Colon (tissue), 2 donors: ENCODE measurements at regions not wholly inside any gene's neighbourhood (a gene's known extent, or its start where the extent isn't known, plus 50 kb on each side); places are given as distances from the start of the nearest gene placed in this dataset.

Experiments used
- FAIRE-seq: peaks from 2 replicates; lab custom pipeline; 2012; peaks lifted over from hg19 to GRCh38; lab: Jason Lieb, UNC
- donor health status: control.
- donor health status: control.

DNA sequence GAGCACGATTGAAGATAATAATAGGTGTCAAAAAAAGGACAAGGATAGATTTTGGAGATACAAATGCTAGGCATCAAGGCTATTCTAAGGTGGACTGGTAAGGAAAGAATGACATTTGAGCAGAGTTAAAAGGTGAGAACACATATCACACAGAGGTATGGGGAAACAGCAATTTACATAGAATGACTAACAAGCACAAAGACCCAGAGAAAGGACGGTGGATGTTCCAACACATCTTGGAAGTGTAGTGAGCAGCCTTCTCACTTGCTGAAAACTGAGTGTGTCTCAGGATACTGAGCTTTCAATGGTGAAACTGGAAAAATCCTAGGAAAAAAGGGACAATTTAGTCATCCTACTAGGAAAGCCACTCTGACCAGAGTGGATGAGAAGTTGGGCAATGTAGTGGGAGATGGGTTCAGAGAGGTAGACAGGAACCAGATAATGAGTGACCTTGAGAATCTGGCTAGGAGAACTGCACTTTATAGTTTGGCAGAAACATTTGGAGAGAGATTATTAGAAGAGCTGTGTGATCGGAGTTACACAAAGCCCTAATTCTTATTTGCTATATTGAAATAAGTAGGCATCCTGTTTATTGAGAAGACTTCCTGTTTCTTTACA is 706.0 kb downstream of the KCNA4 start:
- FAIRE-seq, result no peak

DNA sequence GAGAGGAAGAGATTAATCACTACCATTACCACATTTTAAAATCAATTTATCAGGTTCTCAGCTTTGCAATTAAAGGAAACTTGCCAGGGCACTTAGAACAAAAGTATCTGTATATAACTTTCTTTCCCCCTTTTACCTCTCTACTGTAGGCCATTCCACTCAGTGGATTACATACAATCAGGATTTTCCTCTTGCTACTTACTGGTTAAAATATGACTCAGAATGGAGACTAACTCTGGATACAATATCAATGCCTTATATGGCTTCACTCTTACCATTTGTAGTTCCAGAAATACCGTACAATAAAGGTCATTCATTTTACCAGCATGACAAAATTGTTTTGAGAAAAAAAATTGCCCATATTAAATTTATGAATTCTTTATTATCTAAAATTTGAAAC is 706.8 kb downstream of the KCNA4 start:
- no peak for FAIRE-seq

DNA sequence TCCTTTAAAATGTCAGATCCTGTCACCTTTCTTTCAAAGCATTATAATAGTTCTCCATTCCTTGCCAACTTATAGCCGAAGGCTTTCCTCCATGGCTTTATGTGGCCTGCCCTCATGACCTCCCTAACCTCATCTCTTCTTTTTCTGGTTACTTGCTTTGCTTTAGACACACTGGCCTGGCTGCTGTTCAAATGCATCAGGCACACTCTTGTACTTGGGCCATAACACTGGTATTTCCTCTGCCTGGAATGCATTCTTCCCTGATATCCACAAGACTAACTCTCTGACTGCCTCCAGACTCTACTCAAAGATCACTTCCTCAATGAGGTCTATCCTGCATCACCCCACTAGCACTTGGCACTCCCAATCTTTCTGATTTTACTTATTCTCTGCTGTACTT is 710.3 kb downstream of the KCNA4 start:
- no peak for FAIRE-seq

DNA sequence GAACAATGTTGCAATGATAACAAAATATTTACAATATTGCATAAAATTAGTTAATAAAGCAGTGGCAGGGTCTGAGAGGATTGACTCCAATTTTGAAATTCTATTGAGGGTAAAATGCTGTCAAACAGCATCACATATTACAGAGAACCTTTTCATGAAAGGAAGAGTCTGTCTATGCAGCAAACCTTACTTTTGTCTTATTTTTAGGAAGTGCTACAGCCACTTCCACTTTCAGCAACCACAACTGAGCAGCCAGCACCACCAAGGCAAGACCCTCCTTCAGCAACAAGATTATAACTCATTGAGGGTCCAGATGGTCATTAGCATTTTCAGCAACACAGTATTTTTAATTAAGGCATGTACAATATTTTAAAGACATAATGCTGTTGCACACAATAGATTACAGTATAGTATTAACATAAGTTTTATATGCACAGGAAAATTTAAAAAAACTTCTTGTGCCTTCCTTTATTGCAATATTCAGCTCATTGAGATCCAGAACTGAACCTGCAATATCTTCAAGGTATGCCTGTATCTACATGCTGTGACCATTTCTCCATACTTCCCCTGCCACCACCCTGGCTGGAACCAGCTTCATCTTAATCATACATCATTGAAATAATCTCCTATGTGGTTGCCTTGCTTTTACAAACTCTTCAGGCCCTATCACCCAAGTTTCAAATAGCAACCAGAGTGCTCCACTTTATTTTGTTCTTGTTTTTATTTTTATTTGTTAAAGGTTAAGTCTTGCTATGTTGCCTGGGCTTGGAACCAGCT is 711.2 kb downstream of the KCNA4 start:
- no peak for FAIRE-seq

DNA sequence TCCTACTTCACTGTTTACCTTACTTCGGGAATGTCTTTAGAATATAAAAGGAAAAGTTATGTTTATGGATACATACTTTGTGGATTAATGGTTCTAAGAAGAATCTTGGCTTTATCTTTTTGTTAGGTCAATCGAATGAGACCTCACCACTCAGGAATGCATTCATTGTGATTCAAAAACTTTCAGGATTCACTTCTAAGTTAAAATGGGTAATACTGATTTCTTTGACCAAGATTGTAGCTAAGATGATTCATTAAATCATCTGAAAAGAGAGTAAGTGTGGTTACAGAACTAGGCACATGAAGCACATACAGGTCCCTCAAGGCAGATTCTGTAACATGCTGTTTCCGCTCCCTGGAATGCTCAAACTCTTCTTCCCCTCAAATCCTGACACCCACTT is 716.4 kb downstream of the KCNA4 start:
- FAIRE-seq, result no peak

DNA sequence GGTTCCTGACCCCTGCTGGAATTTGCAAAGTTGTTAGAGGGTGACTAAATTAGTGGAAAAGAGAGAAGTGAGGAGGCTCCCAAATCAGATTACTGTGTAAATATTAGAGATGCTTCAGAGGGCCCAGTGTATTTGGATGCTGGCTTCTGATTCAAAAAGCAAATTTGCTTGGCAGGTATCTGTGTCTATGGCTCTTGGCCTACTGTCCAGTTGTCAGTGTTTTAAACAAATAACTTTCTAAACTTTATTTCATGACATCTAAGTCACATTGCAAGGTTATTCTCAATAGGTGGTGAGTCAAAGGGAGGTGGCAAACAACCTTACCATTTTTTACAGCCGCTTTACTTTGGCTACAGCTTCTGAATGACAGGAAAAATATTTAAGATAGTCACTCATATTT is 720.1 kb downstream of the KCNA4 start:
- FAIRE-seq, result no peak

DNA sequence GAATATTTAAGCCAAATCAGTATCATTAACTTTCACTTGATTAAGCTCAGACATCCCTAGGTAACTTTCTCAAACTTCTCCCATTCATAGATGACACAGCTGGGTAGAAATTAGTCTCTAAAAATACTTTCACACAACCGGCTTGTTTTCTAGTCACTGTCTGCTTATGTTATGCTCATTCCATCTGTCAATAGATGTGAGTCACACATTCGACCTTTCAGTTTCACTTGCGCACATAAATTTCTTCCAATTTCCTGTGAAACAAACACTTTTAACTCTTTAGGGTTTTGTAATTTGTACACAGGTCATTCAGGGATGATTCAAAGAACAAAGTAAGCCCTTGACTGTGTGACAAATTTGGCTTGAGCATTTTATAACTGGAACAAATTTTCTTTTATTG is 723.0 kb downstream of the KCNA4 start:
- no peak for FAIRE-seq

DNA sequence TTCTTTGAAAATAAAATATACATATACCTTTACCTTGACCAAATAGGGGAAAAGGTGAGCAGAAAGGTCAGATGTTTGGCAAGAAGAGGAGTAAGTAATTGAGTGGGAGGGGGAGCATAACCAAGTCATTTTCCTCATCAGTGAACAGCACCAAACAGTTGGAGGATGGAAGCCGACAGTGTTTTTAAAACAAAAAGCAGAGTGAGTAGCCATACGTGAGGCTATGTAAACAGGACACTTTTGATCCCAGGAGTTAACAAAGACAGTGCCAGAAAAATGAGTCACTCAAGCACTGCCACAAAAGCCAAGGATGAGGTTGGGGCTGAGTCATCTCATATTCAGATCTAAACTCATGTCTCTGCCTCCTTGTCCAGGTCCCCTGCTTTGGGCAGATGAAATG is 734.7 kb downstream of the KCNA4 start:
- no peak for FAIRE-seq

DNA sequence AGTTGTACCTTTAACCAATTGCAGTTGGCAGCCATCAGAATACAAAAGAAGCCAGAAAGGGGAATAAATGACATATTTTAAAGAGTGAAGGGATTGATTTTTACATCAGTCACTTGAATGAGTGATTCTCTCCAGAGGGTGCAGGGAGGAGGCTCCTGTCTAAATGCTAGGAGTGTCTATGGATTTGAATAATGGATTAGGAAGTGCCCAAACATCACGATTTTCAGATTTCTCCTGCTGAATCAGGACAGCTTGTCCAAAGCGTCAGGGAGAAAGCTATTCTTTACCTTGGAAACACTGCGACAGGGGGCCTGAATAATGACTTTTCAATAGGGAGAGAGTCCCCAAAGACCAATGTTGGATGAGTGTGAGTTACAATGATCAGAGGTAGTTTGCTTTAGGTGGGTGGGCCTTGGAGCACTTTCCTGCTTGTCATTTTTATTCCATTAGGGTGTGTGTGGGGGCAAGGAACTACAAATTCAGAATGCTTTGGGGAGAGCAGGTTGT is 735.5 kb downstream of the KCNA4 start:
- FAIRE-seq, result no peak

DNA sequence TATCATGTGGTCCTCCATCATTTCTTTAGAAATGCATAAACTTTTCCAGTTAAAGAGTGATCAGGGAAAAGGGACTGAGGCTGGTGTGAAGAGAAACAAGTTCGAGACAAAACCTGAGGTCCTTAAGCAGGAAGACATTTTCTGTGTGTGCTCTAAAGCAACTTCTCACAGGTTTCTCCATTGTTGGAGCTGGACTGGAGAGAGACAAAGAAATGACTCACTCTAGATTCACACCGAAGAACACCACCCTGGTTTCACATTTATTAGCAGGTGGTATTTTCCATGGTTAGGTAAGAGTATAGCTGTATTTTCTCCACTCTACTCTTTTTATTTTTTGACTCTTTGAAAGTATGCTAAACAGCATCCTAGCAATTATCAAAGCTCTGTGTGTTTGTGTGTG is 736.4 kb downstream of the KCNA4 start:
- no peak for FAIRE-seq

DNA sequence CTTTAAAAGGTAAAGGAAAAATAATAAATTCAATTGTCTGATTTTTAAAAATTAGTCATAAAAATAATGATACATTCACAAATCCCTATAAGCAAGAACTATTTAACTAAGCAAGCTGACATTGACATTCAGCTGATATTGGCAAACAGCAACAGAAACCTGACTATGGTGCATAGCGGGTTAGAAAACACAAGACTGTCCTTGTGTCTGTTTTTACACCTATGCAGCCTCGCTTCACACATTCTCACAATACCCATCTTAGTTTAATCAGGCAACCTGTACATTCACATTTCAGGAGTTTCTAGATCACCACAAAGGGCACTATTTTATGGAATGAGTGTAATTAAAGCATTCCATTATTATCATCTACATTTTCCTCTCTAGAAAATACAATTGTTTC is 737.1 kb downstream of the KCNA4 start:
- FAIRE-seq, result no peak

DNA sequence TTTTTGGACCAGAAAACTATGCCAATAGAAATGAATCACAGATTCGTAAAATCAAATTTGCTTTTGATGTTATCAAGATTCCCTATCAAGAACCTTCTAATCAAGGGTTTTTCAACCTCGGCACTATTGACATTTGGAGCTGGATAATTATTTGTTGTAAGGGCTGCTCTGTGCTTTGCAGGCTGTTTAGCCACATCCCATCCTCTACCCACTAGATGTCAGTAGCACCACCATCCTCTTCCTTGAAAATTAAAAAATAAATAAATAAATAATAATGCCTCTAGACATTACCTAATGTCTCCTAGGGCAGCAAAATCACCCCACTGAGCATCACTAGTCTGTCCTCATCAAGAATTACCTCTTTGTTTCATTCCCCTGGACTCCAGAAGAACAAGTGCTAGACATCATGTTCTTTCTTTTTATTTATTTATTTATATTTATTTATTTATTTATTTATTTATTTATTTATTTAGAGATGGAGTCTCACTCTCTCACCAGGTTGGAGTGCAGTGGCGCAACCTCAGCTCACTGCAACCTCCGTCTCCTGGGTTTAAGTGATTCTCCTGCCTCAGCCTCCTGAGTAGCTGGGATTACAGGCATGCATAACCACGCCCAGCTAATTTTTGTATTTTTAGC is 744.7 kb downstream of the KCNA4 start:
- FAIRE-seq, result no peak

DNA sequence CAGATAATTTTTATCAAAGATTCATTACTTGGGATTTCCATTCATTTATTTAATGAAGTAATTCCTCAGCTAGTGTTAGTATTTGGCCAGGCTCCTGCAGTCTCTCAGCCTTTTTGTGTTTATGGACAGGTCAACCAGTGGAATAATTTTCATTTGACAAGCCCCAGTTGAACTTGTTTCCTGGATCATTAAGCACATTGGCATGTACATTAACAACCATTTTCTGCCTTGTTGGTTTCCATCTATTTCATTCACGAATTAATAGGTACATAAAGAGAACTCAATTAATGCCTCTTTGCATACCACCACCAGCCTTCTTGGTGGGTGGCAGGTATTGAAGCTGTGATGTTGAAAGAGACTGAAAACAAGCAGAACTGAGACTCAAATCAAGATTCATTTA is 745.2 kb downstream of the KCNA4 start:
- FAIRE-seq, result no peak

DNA sequence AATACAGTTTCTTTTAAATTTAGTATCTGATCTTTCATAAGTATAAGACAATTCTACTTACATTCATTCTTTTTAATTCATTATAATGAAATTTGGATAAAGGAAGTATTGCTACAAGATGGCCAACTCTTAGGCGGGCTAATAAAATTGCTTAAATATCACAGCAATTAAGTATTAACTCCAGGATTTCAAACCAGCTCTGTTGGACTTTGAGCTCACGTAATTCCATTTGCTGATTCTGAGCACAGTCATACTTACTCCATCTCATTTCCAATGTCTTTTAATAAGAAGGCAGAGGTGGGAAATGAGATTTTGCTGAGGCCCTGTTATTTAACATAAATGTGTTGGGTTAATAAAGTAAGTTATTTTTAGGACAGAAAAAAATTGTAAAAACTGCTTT is 748.1 kb downstream of the KCNA4 start:
- FAIRE-seq, result no peak

DNA sequence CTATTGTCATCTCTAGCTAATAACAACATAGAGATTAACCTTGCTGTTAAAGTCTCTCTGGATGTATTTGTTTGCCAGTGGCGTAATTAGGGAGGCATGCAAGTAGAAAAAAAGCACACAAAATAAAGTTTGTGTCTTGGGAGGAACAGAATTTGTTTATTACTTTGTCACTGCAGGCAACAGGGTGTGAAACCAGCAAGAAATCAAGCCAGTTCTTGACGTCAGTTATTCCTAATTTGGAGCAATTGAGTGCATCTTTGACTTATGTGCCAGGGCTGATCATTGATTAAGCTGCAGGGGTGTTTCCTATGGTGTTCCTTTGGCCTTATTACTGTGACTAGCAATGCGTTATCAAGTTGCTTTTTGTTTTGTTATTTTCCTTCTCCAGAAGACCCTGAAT is 751.0 kb downstream of the KCNA4 start:
- FAIRE-seq, result no peak

DNA sequence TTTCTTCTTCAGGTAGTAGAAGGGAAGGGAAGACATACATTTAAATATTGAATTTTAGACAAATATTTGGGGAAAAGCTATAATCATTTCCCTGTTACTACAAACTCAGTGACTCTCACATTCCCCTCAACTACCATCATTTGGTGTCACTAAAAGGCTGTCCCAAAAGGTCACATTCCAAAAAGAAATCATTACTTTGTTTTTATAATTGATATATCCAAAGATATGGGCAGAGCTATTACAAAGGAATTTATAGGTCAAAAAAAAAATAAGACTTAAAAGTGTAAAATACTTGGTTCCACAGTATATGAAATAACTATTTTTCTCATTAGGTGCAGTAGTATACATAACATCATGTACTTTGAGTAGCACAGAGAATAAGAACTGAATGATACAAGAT is 751.4 kb downstream of the KCNA4 start:
- no peak for FAIRE-seq

DNA sequence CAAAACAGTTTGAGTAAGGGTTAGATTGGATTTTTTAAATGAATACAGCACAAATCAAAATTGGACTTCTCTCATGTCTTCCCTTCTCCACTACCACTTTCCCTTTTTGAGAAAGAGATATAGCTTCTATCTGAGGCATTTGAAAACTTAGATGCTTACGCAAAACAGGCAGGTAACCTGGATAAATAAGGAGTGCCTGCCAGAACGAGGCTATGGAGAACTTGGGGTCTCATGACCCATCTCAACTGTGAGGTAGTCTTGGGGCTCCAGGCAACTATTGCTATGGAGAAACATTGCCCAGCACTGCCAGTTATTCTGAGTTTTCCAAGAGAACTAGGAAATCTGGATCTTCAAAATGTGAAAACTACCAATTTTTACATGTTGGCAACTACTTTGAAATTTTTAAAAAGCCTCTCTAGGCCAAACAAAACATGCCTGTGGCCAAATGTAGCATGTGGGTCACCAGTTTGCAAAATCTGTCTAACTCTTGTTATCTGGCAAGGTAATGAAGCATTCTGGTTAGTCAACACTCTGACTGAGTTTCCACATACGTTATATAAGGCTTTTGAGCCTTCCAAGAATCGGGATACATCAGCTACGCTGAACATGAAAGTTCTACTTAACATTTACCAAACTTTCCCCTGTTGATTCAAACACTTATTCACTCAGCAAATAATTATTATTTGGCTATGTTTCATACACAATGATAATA is 752.7 kb downstream of the KCNA4 start:
- FAIRE-seq, result no peak

DNA sequence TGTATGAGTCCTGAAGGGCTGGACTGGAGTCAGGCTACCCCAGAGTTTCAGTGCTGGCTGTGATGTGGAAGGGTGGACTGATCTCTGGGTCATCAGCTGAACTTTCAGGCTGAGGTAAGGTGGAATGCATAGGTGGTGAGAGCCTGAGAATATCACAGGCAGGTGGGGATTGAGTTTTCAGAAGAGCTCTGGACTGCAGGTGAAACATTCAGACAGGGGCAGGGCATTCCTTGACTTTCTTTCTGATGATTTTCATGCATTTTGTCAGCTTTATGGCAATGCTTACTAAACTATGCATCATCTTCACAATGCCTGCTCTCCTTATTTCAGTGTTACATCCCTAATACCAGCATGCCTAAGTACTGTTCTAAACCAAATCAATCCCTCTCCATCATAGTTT is 755.0 kb downstream of the KCNA4 start:
- no peak for FAIRE-seq

DNA sequence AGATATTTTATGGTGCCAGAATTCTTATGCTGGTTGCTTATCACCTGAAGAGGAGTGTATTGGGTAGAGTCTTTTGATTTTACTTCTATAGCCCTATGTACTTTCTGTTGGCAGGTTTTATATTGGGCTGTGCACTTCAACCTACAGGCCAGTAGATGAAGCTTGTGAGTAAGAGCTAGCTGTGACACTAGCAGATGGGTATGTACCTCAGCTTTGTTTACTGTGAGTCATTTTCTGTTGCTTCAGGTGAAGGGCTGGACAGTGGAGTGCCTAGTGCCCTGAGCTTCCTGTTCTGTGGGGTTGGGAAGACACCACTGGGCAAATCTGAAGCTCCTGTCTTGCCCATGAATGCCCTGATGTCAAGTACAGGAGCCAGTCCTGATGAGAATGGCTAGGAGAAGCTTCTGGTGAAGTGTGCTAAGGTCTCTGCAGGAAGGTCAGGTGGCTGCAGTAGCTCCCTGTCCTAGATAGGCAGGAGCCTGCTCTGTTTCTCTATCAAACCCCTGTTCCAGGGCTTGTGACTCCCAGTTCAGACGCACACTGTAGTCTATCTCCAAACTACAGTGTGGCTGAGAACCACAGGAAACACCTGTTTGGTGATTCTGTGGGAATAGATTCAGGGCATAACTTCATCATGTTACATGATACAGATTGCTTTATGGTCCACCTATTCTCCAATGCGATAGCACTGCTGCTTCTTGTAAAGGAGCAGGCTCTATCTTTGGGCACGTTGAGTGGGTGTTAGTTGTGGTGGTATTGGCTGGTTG is 755.7 kb downstream of the KCNA4 start:
- no peak for FAIRE-seq

DNA sequence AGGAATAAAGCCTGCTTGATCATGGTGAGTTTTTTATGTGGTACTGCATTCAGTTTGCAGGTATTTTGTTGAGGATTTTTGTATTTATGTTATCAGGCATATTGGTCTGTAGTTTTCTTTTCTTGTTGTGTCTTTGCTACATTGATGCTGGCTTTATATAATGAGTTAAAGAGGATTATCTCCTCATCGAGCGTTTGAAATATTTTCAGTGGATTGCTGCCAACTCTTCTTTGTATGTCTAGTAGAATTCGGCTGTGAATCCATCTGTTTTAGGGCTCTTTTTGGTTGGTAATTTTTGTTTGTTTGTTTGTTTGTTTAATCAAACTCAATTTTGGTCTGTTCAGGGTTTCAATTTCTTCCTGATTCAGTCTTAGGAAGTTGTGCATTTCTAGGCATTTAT is 758.4 kb downstream of the KCNA4 start:
- no peak for FAIRE-seq

DNA sequence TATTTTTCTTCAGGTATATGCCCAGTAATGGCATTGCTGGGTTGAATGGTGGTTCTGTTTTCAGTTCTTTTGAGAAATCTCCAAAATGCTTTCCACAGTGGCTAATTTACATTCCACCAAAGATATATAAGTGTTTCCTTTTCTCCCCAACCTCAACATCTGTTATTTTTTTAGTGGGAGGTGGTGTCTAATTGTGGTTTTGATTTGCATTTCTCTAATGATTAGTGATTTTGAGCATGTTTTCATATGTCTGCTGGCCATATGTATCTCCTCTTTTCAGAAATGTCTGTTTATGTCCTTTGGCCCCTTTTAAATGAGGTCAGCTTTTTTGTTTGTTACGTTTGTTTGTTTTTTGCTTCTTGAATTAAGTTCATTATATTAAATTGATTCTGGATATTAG is 760.2 kb downstream of the KCNA4 start:
- no peak for FAIRE-seq

DNA sequence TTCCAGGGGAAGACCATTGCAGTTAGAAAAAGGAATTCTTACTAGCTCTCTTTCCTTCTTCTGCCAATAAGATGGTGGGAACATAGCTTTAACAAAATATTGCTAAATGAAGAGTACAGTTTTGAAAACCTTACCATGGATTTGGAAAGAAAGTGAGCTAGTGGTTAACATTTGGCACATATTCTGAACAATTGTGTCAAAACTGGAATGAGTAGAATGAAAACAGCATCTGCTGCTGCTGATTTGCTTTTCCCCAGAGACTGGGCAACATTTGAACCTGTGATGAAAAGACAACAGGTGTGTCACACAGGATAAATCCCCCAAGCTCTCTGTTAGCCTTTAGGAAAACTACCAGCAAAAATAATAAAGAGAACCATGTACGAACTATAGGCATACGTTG is 761.4 kb downstream of the KCNA4 start:
- FAIRE-seq, result no peak
